ENCODE measurements at regions not wholly inside any gene's neighbourhood (a gene's known extent, or its start where the extent isn't known, plus 50 kb on each side); places are given as distances from the start of the nearest gene placed in this dataset.

GRCh38 chr7:54242776-54243175, 299.4 kb upstream of the VSTM2A start:
- no peak overlapping the region for H3K27ac ChIP-seq (ENCODE audit: insufficient read depth, low read length)
- no peaks in the 10 kb centered on the region for H3K36me3 ChIP-seq (ENCODE audit: control insufficient read depth, insufficient read depth, low read length)
- no peak overlapping the region for H4K5ac ChIP-seq (ENCODE audit: low read depth, low read length)
- no peak overlapping the region for H2AK5ac ChIP-seq (ENCODE audit: low read depth, low read length)
- no peak overlapping the region for H3K14ac ChIP-seq (replicated peaks; ENCODE audit: low read depth, low read length)
- no peak for ATAC-seq (ENCODE audit: low read depth)
- H3K56ac ChIP-seq (ENCODE audit: extremely low read depth, insufficient read depth, low read length) = no peak overlapping the region
- in situ Hi-C loops (cut with MboI; ENCODE audit: low sequenced_read_pairs) (no loop called here), intact Hi-C loops (cut with micrococcal nuclease) (loop anchor here (10.0 kb wide), 1 partner anchor 92 kb away; no protein-coding TSS in a partner anchor), dilution Hi-C loops (cut with HindIII; ENCODE audit: low sequenced_read_pairs, unreplicated experiment) (no loop called here)
- no peak overlapping the region for H2BK120ac ChIP-seq (ENCODE audit: low read depth, low read length)
- no peaks in the 10 kb centered on the region for H3K9me1 ChIP-seq (ENCODE audit: insufficient read depth, low read length)
- H3K79me1 ChIP-seq (ENCODE audit: low read depth in 1 of 2, low read length in 2 of 2) = no peaks in the 10 kb centered on the region
- no peaks in the 10 kb centered on the region for H3K4me1 ChIP-seq (ENCODE audit: control insufficient read depth, insufficient read depth, low read length)
- H3K18ac ChIP-seq (ENCODE audit: low read depth, low read length) = no peak overlapping the region
- no peak overlapping the region for H2AFZ ChIP-seq (replicated peaks; ENCODE audit: low read length, poor library complexity)
- WGBS, 2 experiments (ENCODE audit: extremely low coverage in 2 of 2, insufficient read length in 1 of 2) = 60% methylated on average over 1 of the region's 6 CpGs; no CpG with 5 or more reads in 1 of the 2 experiments
- no peaks in the 10 kb centered on the region for H4K20me1 ChIP-seq (ENCODE audit: insufficient read depth, low read length)
- H2BK15ac ChIP-seq (ENCODE audit: low read depth, low read length) = no peak overlapping the region
- no peak overlapping the region for H2BK20ac ChIP-seq (ENCODE audit: low read depth, low read length)
- ChIA-PET POLR2A (ENCODE audit: unreplicated experiment) (no interaction called here), CTCF (no interaction called here)
- no peak overlapping the region for H3K9ac ChIP-seq (ENCODE audit: low read depth, low read length)
- H4K8ac ChIP-seq (ENCODE audit: low read depth in 2 of 2, low read length in 2 of 2) = no peak overlapping the region
- no peaks in the 10 kb centered on the region for H3K27me3 ChIP-seq (ENCODE audit: control insufficient read depth, insufficient read depth, low read length)
- BruUV-seq (replicated peaks) = no TSS peak
- no peak overlapping the region for H2BK5ac ChIP-seq (ENCODE audit: low read depth, low read length, poor library complexity, severe bottlenecking)
- no peak overlapping the region for H3K4ac ChIP-seq (ENCODE audit: low read depth, low read length)
- no peak overlapping the region for H4K91ac ChIP-seq (ENCODE audit: insufficient read depth, low read depth, low read length)
- no peak overlapping the region for H3K23ac ChIP-seq (ENCODE audit: low read depth, low read length)
- DNase-seq = no peak
- H3K4me3 ChIP-seq (ENCODE audit: insufficient read depth, low read depth, low read length) = no peak overlapping the region
- no peak overlapping the region for H3K4me2 ChIP-seq (ENCODE audit: low read depth, low read length)
- no peak overlapping the region for H2AK9ac ChIP-seq (replicated peaks; ENCODE audit: low read depth, low read length, poor library complexity)
- TF ChIP-seq MAFK (IDR thresholded peaks at IDR 0.05; ENCODE audit: low read depth, low read length) = no peak
- no peak for TF ChIP-seq MXI1 (IDR thresholded peaks at IDR 0.05; ENCODE audit: borderline replicate concordance, low read depth, low read length)
- TF ChIP-seq POLR2A (IDR thresholded peaks at IDR 0.05; ENCODE audit: low read depth, low read length) = no peak
- TF ChIP-seq, protein P1, sequence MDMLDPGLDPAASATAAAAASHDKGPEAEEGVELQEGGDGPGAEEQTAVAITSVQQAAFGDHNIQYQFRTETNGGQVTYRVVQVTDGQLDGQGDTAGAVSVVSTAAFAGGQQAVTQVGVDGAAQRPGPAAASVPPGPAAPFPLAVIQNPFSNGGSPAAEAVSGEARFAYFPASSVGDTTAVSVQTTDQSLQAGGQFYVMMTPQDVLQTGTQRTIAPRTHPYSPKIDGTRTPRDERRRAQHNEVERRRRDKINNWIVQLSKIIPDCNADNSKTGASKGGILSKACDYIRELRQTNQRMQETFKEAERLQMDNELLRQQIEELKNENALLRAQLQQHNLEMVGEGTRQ (IDR thresholded peaks at IDR 0.05; ENCODE audit: low read depth, low read length) = no peak
- TF ChIP-seq BHLHE40 (IDR thresholded peaks at IDR 0.05; ENCODE audit: low read depth, low read length) = no peak
- TF ChIP-seq MAZ (IDR thresholded peaks at IDR 0.05; ENCODE audit: borderline replicate concordance, low read depth, low read length) = no peak
- TF ChIP-seq CEBPB (IDR thresholded peaks at IDR 0.05; ENCODE audit: low read depth, low read length) = no peak
- TF ChIP-seq RCOR1 (IDR thresholded peaks at IDR 0.05; ENCODE audit: insufficient replicate concordance, low read length) = no peak
- no peak for TF ChIP-seq CHD1 (IDR thresholded peaks at IDR 0.05; ENCODE audit: low read depth, low read length)
- TF ChIP-seq RFX5 (IDR thresholded peaks at IDR 0.05; ENCODE audit: low read depth, low read length) = no peak
- TF ChIP-seq NFE2L2 (IDR thresholded peaks at IDR 0.05; ENCODE audit: low read depth, low read length) = no peak
- no peak for TF ChIP-seq ELK1 (IDR thresholded peaks at IDR 0.05; ENCODE audit: borderline replicate concordance, low read depth, low read length)
- TF ChIP-seq CTCF (conservative IDR thresholded peaks at IDR 0.05; ENCODE audit: low read depth, low read length) = no peak
- TF ChIP-seq FOS (IDR thresholded peaks at IDR 0.05; ENCODE audit: low read depth, low read length) = no peak
- TF ChIP-seq SMC3 (IDR thresholded peaks at IDR 0.05; ENCODE audit: low read depth, low read length) = no peak
- no peak for TF ChIP-seq RAD21 (IDR thresholded peaks at IDR 0.05; ENCODE audit: low read length)
- H3K9me3 ChIP-seq (ENCODE audit: control insufficient read depth, insufficient read depth, low read length) = peaks cover 5% of the 10 kb centered on the region
